ENCODE measurements at regions not wholly inside any gene's neighbourhood (a gene's known extent, or its start where the extent isn't known, plus 50 kb on each side); places are given as distances from the start of the nearest gene placed in this dataset.
"Not testable (repeated sequence)": the region's sequence is repeated elsewhere in the genome, so short reads cannot be mapped to it uniquely, and the experiment has no call there.

DNA sequence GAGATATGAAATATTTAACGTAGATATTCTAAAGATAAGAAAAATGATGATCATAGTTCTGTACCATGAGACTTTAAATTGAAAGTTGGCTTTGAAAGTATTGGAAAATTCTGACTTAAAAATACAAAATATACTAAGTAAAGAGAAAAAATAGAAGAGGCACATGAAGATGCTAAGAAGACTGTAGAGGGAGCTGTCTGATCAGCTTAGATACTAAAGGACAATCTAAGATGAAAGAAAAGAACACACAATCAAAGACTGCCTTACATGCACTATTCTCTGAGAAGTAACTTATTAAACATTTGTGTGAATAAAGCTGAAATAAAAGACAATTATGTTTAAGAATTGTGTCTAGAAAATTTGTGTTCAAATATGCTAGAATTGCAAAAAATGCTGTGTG, 55.1 kb downstream of the RBMXL2 start:
- intact Hi-C loops (cut with DNase I), result loop anchor here (5.0 kb wide), 1 partner anchor 298 kb away; no protein-coding TSS in a partner anchor
- DNase-seq (no peak), ATAC-seq (ENCODE audit: poor library complexity) (no peak)

DNA sequence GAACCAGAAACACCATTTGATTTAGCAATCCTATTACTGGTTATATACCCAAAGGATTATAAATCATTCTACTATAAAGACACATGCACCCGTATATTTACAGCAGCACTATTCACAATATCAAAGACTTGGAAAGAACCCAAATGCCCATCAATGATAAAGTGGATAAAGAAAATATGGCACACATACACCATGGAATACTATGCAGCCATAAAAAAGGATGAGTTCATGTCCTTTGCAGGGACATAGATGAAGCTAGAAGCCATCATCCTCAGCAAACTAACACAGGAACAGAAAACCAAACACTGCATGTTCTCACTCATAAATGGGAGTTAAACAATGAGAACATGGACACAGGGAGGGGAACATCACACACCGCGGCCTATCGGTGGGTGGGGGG, 61.3 kb downstream of the RBMXL2 start:
- ATAC-seq (ENCODE audit: poor library complexity); DNase-seq; intact Hi-C loops (cut with DNase I): not testable (repeated sequence)

- intact Hi-C loops (cut with DNase I), result no loop called here
Measured at GRCh38 chr11:7154881-7155361, 66.1 kb downstream of the RBMXL2 start.

DNA sequence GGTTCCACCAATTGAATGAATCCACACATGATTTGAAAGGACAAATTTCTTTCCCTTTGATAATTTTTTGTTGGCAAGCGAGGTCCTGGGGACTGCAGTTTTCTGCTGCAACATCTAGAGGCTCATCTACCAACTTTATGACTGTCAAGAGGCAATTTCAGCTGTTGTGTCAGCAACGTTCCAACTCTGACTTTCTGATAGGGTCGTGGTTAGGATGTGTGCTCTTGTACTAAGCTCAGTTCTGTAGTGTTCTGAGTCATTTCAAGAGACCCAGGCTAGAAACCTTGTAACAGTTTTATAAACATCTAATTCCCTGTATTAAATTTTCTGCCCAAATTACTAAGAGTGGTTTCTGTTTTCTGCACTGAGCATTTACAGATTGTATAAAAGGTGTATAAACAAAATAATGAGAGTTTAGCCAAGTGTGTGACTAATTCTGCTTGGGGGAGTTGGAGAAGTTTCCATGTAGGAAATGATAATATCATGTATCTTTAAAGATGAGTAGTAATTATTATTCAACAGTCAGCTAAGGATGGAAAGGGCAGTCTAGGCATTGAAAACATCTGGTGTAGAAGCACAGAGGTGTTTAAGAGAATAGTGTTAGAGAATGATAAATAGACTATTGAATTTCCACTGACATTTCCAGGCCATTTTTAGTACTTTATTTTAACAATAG, 72.2 kb downstream of the RBMXL2 start:
- DNase-seq (no peak), ATAC-seq (ENCODE audit: poor library complexity) (no peak)
- intact Hi-C loops (cut with DNase I), result no loop called here

More at GRCh38 chr11:7154881-7155361, 66.1 kb downstream of the RBMXL2 start:
- DNase-seq, result no peak
- ATAC-seq (ENCODE audit: poor library complexity), result no peak

GRCh38 chr11:7165911-7166310, 77.1 kb downstream of the RBMXL2 start:
- ATAC-seq (ENCODE audit: poor library complexity) (no peak), DNase-seq (no peak)
- intact Hi-C loops (cut with DNase I), result no loop called here

GRCh38 chr11:7167976-7168740, 79.4 kb downstream of the RBMXL2 start:
- ATAC-seq (ENCODE audit: poor library complexity) (no peak), DNase-seq (no peak)
- intact Hi-C loops (cut with DNase I), result no loop called here

GRCh38 chr11:7168741-7168990, 79.9 kb downstream of the RBMXL2 start:
- no peak for DNase-seq
- intact Hi-C loops (cut with DNase I), result no loop called here
- no peak for ATAC-seq (ENCODE audit: poor library complexity)

- intact Hi-C loops (cut with DNase I), result no loop called here
- ATAC-seq (ENCODE audit: poor library complexity) (no peak), DNase-seq (no peak)
Measured at GRCh38 chr11:7170431-7170830, 81.3 kb upstream of the SYT9 start.

GRCh38 chr11:7175007-7175406, 76.7 kb upstream of the SYT9 start:
- DNase-seq (no peak), ATAC-seq (ENCODE audit: poor library complexity) (no peak)
- intact Hi-C loops (cut with DNase I), result no loop called here

- intact Hi-C loops (cut with DNase I), result no loop called here
- no peak for DNase-seq
- no peak for ATAC-seq (ENCODE audit: poor library complexity)
Measured at GRCh38 chr11:7186190-7186589, 65.5 kb upstream of the SYT9 start.

GRCh38 chr11:7186676-7187075, 65.0 kb upstream of the SYT9 start:
- DNase-seq, result no peak
- no peak for ATAC-seq (ENCODE audit: poor library complexity)
- intact Hi-C loops (cut with DNase I), result no loop called here

GRCh38 chr11:7192785-7193184, 58.9 kb upstream of the SYT9 start:
- ATAC-seq (ENCODE audit: poor library complexity); intact Hi-C loops (cut with DNase I); DNase-seq: not testable (repeated sequence)

DNA sequence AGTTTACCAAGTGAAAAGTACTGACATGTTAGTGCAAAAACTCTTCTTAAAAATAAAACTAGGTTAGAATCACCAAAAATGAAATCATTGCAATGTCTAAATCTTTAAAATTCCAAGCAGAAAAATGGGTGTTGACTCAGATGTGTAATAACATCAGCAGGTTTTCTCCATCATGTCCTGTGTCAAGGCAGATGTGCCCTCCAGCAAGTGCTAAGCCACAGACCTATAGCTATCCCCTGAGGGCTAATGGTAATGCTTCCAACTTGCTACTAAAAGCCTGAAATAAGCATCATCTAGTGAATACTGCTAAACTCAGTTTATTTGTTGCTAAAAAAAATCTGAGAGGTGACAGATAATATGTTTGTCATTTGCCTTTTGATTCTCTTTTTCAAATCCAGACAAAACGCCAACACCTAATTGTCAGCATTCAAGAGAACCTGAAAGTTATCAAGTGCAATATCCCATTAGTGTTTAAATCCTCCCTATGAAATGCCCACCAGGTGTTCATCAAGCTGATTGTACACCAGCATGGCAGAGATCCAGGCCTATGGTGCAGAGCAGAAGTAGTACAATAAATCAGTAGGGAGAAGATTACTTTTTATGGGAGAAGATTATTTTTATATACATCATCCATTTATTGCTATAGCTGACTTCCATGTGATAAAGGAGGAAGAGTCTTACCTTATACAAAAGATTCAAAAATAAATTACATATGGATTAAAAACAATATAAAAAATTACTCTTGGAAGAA, 55.1 kb upstream of the SYT9 start:
- DNase-seq (no peak), ATAC-seq (ENCODE audit: poor library complexity) (no peak)
- intact Hi-C loops (cut with DNase I), result no loop called here

GRCh38 chr11:7197469-7197868, 54.2 kb upstream of the SYT9 start:
- ATAC-seq (ENCODE audit: poor library complexity) (no peak), DNase-seq (no peak)
- intact Hi-C loops (cut with DNase I), result no loop called here

Measured in Right ventricle myocardium superior (tissue), 1 donor.